Suprapubic skin (tissue), 3 donors: ENCODE measurements at regions not wholly inside any gene's neighbourhood (a gene's known extent, or its start where the extent isn't known, plus 50 kb on each side); places are given as distances from the start of the nearest gene placed in this dataset.

Experiments
- CTCF ChIP-seq, 2 donors: fragments of 200-600 bp in 1 of 2; fragments of 450-650 bp in 1 of 2; sonication (generic) in 1 of 2; IDR thresholded peaks; one replicate each; pipeline ENCODE4 v1.5.1; 2016 to 2019; ENCODE audit warnings: antibody characterized with exemption in 2 of 2, mild to moderate bottlenecking in 1 of 2, moderate library complexity in 1 of 2
- POLR2A ChIP-seq, 2 donors: fragments of 450-650 bp; IDR thresholded peaks; one replicate each; pipeline ENCODE4 v1.6.1; 2017; ENCODE audit warnings: antibody characterized with exemption in 2 of 2, mild to moderate bottlenecking in 2 of 2, moderate library complexity in 2 of 2

GRCh38 chr12:126960221-126960620 lies 1306.7 kb upstream of the TMEM132C start:
- no peak for TF ChIP-seq CTCF (IDR thresholded peaks at IDR 0.05)
- no peak for TF ChIP-seq POLR2A (IDR thresholded peaks at IDR 0.05)
